OCI-LY3 (cell line): ENCODE measurements at regions not wholly inside any gene's neighbourhood (a gene's known extent, or its start where the extent isn't known, plus 50 kb on each side); places are given as distances from the start of the nearest gene placed in this dataset.

Experiments
- H2AFZ ChIP-seq: fragments of 200-600, 300-600 bp; shearing (Covaris generic); 2 replicates; pipeline ENCODE4 v1.6.0; 2014; ENCODE audit warnings: antibody characterized with exemption, low read depth, low read length
- H3K27ac ChIP-seq: fragments of 200-600, 300-600 bp; sonication (generic); 2 replicates; pipeline ENCODE4 v1.5.1; 2014; ENCODE audit warnings: mild to moderate bottlenecking, low read length, moderate library complexity, mixed read lengths
- H3K27me3 ChIP-seq: fragments of 200-600, 300-600 bp; sonication (generic); 2 replicates; pipeline ENCODE4 v1.6.1; 2014; ENCODE audit warnings: low read depth, low read length, mixed read lengths
- H3K36me3 ChIP-seq: fragments of 200-600, 300-600 bp; sonication (generic); replicated peaks from 2 replicates; pipeline ENCODE3; 2014; ENCODE audit warnings: low read depth, low read length, mixed read lengths
- H3K4me1 ChIP-seq: fragments of 300-600, 200-600 bp; sonication (generic); 2 replicates; pipeline ENCODE4 v1.6.1; 2014; ENCODE audit warnings: low read length, mixed read lengths
- H3K4me2 ChIP-seq: fragments of 200-600, 300-600 bp; sonication (generic); 2 replicates; pipeline ENCODE4 v1.6.1; 2014; ENCODE audit warnings: low read length, mixed read lengths
- H3K4me3 ChIP-seq: fragments of 300-600, 200-600 bp; sonication (generic); 2 replicates; pipeline ENCODE4 v1.5.1; 2014; ENCODE audit warnings: antibody characterized with exemption, mild to moderate bottlenecking, low read length, moderate library complexity
- H3K79me2 ChIP-seq: fragments of 300-600, 200-600 bp; shearing (Covaris generic); 2 replicates; pipeline ENCODE4 v1.6.1; 2014; ENCODE audit warnings: mild to moderate bottlenecking, low read length, mixed read lengths
- H3K9ac ChIP-seq: fragments of 300-600, 200-600 bp; shearing (Covaris generic); 2 replicates; pipeline ENCODE4 v1.6.0; 2014; ENCODE audit warnings: mild to moderate bottlenecking, low read length, moderate library complexity
- H3K9me3 ChIP-seq: fragments of 200-600, 300-600 bp; shearing (Covaris generic); 2 replicates; pipeline ENCODE4 v1.6.1; 2014; ENCODE audit warnings: low read length, mixed read lengths; ENCODE audit not compliant: insufficient read depth
- H4K20me1 ChIP-seq: fragments of 200-600, 300-600 bp; sonication (generic); 2 replicates; pipeline ENCODE4 v1.6.1; 2016; ENCODE audit warnings: low read length, mixed read lengths; ENCODE audit not compliant: insufficient read depth
- EZH2phosphoT487 ChIP-seq: fragments of 200-600 bp; shearing (Covaris generic); IDR thresholded peaks from 2 replicates; pipeline ENCODE4 v1.6.1; 2018; ENCODE audit warnings: antibody characterized with exemption, mixed run types, low read depth
- TF ChIP-seq, protein P1 (sequence below): fragments of 200-600, 300-600 bp; sonication (generic); IDR thresholded peaks from 2 replicates; pipeline ENCODE4 v1.5.1; 2014; ENCODE audit warnings: antibody characterized with exemption, low read length, low read depth

- H4K20me1 ChIP-seq: no peaks in the 10 kb centered on the region
- no peak for TF ChIP-seq EZH2phosphoT487
- TF ChIP-seq, protein P1, sequence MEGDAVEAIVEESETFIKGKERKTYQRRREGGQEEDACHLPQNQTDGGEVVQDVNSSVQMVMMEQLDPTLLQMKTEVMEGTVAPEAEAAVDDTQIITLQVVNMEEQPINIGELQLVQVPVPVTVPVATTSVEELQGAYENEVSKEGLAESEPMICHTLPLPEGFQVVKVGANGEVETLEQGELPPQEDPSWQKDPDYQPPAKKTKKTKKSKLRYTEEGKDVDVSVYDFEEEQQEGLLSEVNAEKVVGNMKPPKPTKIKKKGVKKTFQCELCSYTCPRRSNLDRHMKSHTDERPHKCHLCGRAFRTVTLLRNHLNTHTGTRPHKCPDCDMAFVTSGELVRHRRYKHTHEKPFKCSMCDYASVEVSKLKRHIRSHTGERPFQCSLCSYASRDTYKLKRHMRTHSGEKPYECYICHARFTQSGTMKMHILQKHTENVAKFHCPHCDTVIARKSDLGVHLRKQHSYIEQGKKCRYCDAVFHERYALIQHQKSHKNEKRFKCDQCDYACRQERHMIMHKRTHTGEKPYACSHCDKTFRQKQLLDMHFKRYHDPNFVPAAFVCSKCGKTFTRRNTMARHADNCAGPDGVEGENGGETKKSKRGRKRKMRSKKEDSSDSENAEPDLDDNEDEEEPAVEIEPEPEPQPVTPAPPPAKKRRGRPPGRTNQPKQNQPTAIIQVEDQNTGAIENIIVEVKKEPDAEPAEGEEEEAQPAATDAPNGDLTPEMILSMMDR: no peak
- no peaks in the 10 kb centered on the region for H3K4me1 ChIP-seq
- no peaks in the 10 kb centered on the region for H3K79me2 ChIP-seq
- H3K36me3 ChIP-seq: no peaks in the 10 kb centered on the region
- H3K9me3 ChIP-seq: no peaks in the 10 kb centered on the region
- no peak overlapping the region for H3K4me3 ChIP-seq
- H3K4me2 ChIP-seq: no peak overlapping the region
- no peaks in the 10 kb centered on the region for H3K27me3 ChIP-seq
- no peak overlapping the region for H3K9ac ChIP-seq
- no peak overlapping the region for H2AFZ ChIP-seq
- no peak overlapping the region for H3K27ac ChIP-seq
These were observed 308.9 kb upstream of the LRFN5 start for GRCh38 chr14:41297576-41298327.

GRCh38 chr14:41295734-41296133, 310.9 kb upstream of the LRFN5 start:
- Histone ChIP-seq H3K4me3 (no peak overlapping the region), H2AFZ (no peak overlapping the region), H4K20me1 (no peaks in the 10 kb centered on the region), H3K27me3 (no peaks in the 10 kb centered on the region), H3K27ac (no peak overlapping the region), H3K36me3 (no peaks in the 10 kb centered on the region), H3K9ac (no peak overlapping the region), H3K9me3 (no peaks in the 10 kb centered on the region), H3K79me2 (no peaks in the 10 kb centered on the region), H3K4me1 (no peaks in the 10 kb centered on the region), H3K4me2 (no peak overlapping the region)
- no peak for TF ChIP-seq EZH2phosphoT487
- TF ChIP-seq, protein P1: no peak

DNA sequence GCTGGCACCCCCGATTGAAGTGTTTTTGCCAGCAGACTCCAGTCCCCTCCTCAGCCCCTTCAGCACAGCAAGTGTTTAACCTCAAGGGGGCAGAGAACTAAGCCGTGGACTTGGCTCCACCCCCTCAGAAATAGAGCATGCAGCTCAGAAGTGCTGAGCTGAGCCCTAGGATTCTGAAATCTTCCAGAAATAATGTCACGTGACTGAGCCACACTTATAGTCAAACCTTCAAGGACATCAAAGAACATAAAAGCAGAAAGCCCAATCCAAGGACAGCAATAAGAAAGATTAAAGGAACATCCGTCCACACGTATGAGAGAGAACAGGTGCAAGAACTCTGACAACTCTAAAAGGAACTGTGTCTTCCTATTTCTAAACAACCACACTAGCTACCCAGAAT, 317.7 kb upstream of the LRFN5 start:
- H3K9ac ChIP-seq: no peak overlapping the region
- H4K20me1 ChIP-seq: no peaks in the 10 kb centered on the region
- H3K27ac ChIP-seq: no peak overlapping the region
- no peak for TF ChIP-seq EZH2phosphoT487
- H3K27me3 ChIP-seq: no peaks in the 10 kb centered on the region
- H3K4me3 ChIP-seq: no peak overlapping the region
- no peaks in the 10 kb centered on the region for H3K36me3 ChIP-seq
- H2AFZ ChIP-seq: no peak overlapping the region
- H3K4me2 ChIP-seq: no peak overlapping the region
- no peaks in the 10 kb centered on the region for H3K79me2 ChIP-seq
- H3K4me1 ChIP-seq: no peaks in the 10 kb centered on the region
- H3K9me3 ChIP-seq: no peaks in the 10 kb centered on the region

GRCh38 chr14:41285186-41285748, 321.4 kb upstream of the LRFN5 start:
- H2AFZ ChIP-seq: no peak overlapping the region
- TF ChIP-seq EZH2phosphoT487: no peak
- TF ChIP-seq, protein P1: no peak

More at GRCh38 chr14:41285186-41285748, 321.4 kb upstream of the LRFN5 start:
- H3K4me3 ChIP-seq: no peak overlapping the region
- H3K9ac ChIP-seq: no peak overlapping the region
- H3K4me1 ChIP-seq: no peaks in the 10 kb centered on the region
- H4K20me1 ChIP-seq: no peaks in the 10 kb centered on the region
- no peaks in the 10 kb centered on the region for H3K9me3 ChIP-seq
- H3K4me2 ChIP-seq: no peak overlapping the region
- no peaks in the 10 kb centered on the region for H3K27me3 ChIP-seq
- H3K27ac ChIP-seq: no peak overlapping the region
- no peaks in the 10 kb centered on the region for H3K79me2 ChIP-seq
- H3K36me3 ChIP-seq: no peaks in the 10 kb centered on the region
